ENCODE measurements at regions not wholly inside any gene's neighbourhood (a gene's known extent, or its start where the extent isn't known, plus 50 kb on each side); places are given as distances from the start of the nearest gene placed in this dataset.

DNA sequence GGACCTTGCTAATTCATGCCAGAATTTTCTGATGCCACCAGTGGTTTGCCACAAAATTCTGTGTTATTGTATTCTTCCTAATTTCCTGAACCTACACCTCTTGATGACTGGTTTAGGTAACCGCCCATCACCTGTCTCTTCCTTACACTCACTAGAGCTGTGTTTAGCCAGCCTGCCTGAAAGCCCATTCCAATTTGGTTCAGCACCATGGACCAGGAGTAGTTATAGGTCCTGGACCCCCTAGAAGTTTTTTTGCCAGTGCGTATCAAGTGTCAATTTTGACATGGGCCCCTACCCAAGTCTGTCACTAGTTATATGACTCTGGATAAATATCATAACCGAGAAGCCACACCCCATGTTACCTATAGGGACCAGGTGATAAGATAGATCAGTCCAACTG is 94.0 kb upstream of the NAP1L1 start:
- no peak overlapping the region for H3K4me2 ChIP-seq (ENCODE audit: control insufficient read depth, extremely low read depth, insufficient read depth, low read depth, low read length)
- no peak overlapping the region for H3K9ac ChIP-seq (ENCODE audit: control insufficient read depth, extremely low read depth, insufficient read depth, low read length)
- no peaks in the 10 kb centered on the region for H3K9me1 ChIP-seq (ENCODE audit: control insufficient read depth, extremely low read depth, insufficient read depth, low read length)
- no peak overlapping the region for H3K27ac ChIP-seq (ENCODE audit: control insufficient read depth, insufficient read depth, low read length)
- FAIRE-seq (no peak), DNase-seq (ENCODE audit: low read depth, low spot score) (no peak)
- no peak overlapping the region for H2AFZ ChIP-seq (ENCODE audit: control insufficient read depth, low read length)
- no peaks in the 10 kb centered on the region for H3K27me3 ChIP-seq (ENCODE audit: control insufficient read depth, extremely low read depth, insufficient read depth, low read length)
- H3K4me1 ChIP-seq (ENCODE audit: control insufficient read depth, extremely low read depth, insufficient read depth, low read length), result peaks cover 7% of the 10 kb centered on the region
- no peaks in the 10 kb centered on the region for H4K20me1 ChIP-seq (ENCODE audit: control insufficient read depth, extremely low read depth, insufficient read depth, low read length)
- dilution Hi-C loops (cut with MboI; ENCODE audit: extremely low pct_ligation_motif_present, low sequenced_read_pairs), result no loop called here
- TF ChIP-seq, protein P1, sequence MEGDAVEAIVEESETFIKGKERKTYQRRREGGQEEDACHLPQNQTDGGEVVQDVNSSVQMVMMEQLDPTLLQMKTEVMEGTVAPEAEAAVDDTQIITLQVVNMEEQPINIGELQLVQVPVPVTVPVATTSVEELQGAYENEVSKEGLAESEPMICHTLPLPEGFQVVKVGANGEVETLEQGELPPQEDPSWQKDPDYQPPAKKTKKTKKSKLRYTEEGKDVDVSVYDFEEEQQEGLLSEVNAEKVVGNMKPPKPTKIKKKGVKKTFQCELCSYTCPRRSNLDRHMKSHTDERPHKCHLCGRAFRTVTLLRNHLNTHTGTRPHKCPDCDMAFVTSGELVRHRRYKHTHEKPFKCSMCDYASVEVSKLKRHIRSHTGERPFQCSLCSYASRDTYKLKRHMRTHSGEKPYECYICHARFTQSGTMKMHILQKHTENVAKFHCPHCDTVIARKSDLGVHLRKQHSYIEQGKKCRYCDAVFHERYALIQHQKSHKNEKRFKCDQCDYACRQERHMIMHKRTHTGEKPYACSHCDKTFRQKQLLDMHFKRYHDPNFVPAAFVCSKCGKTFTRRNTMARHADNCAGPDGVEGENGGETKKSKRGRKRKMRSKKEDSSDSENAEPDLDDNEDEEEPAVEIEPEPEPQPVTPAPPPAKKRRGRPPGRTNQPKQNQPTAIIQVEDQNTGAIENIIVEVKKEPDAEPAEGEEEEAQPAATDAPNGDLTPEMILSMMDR (optimal IDR thresholded peaks at IDR 0.05 in 1 of 3, IDR thresholded peaks at IDR 0.05 in 1 of 3, conservative IDR thresholded peaks at IDR 0.05 in 1 of 3; ENCODE audit: extremely low read depth in 1 of 3, insufficient read depth in 2 of 3, low read length in 3 of 3), result no peak
- TF ChIP-seq EZH2 (IDR thresholded peaks at IDR 0.05; ENCODE audit: low read length), result no peak
- no peaks in the 10 kb centered on the region for H3K36me3 ChIP-seq (ENCODE audit: control insufficient read depth in 2 of 2, extremely low read depth in 1 of 2, insufficient read depth in 2 of 2, low read length in 2 of 2)
- H3K4me3 ChIP-seq (ENCODE audit: control insufficient read depth in 2 of 3, extremely low read depth in 1 of 3, insufficient read depth in 2 of 3, low read depth in 1 of 3, low read length in 3 of 3), result no peak overlapping the region
- no peaks in the 10 kb centered on the region for H3K9me3 ChIP-seq (ENCODE audit: control insufficient read depth, low read depth, low read length)
- no peaks in the 10 kb centered on the region for H3K79me2 ChIP-seq (ENCODE audit: control insufficient read depth, insufficient read depth, low read length)

DNA sequence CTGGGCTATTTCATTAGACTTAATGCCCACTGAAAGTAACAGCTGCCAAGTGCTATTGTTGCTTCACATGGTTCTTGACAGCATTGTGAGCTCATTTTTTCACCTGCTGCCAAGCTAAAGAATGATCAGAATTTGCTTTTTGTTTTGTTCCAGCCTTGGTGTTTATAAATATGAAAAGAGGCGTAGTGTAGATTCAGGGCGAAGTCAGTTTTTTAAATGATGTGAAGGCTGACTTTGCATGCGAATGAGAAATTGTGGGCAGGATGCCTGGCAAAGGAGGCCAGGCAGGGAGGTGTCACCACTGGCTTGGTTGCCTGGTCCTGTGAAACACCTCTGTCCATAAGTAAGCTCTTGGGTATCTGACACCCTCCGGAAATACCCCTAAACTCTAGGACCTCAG is 93.3 kb upstream of the NAP1L1 start:
- Histone ChIP-seq H3K27ac (ENCODE audit: control insufficient read depth, insufficient read depth, low read length) (no peak overlapping the region), H3K36me3 (ENCODE audit: control insufficient read depth in 2 of 2, extremely low read depth in 1 of 2, insufficient read depth in 2 of 2, low read length in 2 of 2) (no peaks in the 10 kb centered on the region), H3K4me2 (ENCODE audit: control insufficient read depth, extremely low read depth, insufficient read depth, low read depth, low read length) (no peak overlapping the region), H2AFZ (ENCODE audit: control insufficient read depth, low read length) (no peak overlapping the region), H3K9me1 (ENCODE audit: control insufficient read depth, extremely low read depth, insufficient read depth, low read length) (no peaks in the 10 kb centered on the region), H4K20me1 (ENCODE audit: control insufficient read depth, extremely low read depth, insufficient read depth, low read length) (no peaks in the 10 kb centered on the region), H3K9me3 (ENCODE audit: control insufficient read depth, low read depth, low read length) (no peaks in the 10 kb centered on the region), H3K79me2 (ENCODE audit: control insufficient read depth, insufficient read depth, low read length) (no peaks in the 10 kb centered on the region), H3K4me1 (ENCODE audit: control insufficient read depth, extremely low read depth, insufficient read depth, low read length) (peaks cover under 1% of the 10 kb centered on the region), H3K4me3 (ENCODE audit: control insufficient read depth in 2 of 3, extremely low read depth in 1 of 3, insufficient read depth in 2 of 3, low read depth in 1 of 3, low read length in 3 of 3) (no peak overlapping the region), H3K27me3 (ENCODE audit: control insufficient read depth, extremely low read depth, insufficient read depth, low read length) (no peaks in the 10 kb centered on the region), H3K9ac (ENCODE audit: control insufficient read depth, extremely low read depth, insufficient read depth, low read length) (no peak overlapping the region)
- no peak for FAIRE-seq
- dilution Hi-C loops (cut with MboI; ENCODE audit: extremely low pct_ligation_motif_present, low sequenced_read_pairs), result no loop called here
- no peak for TF ChIP-seq EZH2 (IDR thresholded peaks at IDR 0.05; ENCODE audit: low read length)
- TF ChIP-seq, protein P1 (optimal IDR thresholded peaks at IDR 0.05 in 1 of 3, IDR thresholded peaks at IDR 0.05 in 1 of 3, conservative IDR thresholded peaks at IDR 0.05 in 1 of 3; ENCODE audit: extremely low read depth in 1 of 3, insufficient read depth in 2 of 3, low read length in 3 of 3), result no peak
- no peak for DNase-seq (ENCODE audit: low read depth, low spot score)
